ENCODE measurements at regions not wholly inside any gene's neighbourhood (a gene's known extent, or its start where the extent isn't known, plus 50 kb on each side); places are given as distances from the start of the nearest gene placed in this dataset.

DNA sequence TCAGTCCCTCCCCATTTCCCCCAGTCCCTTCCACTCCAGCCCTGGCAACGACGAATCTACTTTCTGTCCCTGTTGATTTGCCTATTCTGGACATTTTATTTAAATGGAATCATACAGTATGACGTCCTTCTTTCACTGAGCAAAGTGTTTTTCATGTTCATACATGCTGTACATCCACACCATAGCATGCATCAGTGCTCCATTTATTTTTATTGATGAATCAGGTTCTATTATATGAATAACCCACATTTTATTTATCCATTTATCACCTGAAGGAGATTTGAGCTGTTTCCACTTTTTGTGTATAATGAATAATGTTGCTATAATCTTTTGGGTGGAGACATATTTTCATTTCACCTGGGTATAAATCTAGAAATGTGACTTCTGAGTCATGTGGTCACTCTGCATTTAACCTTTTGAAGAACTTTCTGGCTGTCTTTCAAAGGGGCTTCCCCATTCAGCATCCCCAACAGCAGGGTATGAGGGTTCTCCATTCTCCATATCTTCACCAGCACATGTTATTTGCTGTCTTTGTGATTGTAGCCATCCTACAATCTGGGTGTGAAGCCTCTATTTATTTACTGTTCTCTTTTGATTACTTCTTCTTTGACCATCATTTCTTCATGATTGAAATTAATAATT, 531.7 kb downstream of the ETS1 start:
- Mint-ChIP-seq H3K27me3 (ENCODE audit: low read depth) (no peaks in the 10 kb centered on the region), H3K36me3 (ENCODE audit: low read depth) (no peaks in the 10 kb centered on the region), H3K4me1 (peaks cover 19% of the 10 kb centered on the region), H3K9me3 (no peaks in the 10 kb centered on the region), H3K4me3 (no peak overlapping the region), H3K27ac (ENCODE audit: unreplicated experiment) (no peak overlapping the region)
- TF ChIP-seq, protein P1, sequence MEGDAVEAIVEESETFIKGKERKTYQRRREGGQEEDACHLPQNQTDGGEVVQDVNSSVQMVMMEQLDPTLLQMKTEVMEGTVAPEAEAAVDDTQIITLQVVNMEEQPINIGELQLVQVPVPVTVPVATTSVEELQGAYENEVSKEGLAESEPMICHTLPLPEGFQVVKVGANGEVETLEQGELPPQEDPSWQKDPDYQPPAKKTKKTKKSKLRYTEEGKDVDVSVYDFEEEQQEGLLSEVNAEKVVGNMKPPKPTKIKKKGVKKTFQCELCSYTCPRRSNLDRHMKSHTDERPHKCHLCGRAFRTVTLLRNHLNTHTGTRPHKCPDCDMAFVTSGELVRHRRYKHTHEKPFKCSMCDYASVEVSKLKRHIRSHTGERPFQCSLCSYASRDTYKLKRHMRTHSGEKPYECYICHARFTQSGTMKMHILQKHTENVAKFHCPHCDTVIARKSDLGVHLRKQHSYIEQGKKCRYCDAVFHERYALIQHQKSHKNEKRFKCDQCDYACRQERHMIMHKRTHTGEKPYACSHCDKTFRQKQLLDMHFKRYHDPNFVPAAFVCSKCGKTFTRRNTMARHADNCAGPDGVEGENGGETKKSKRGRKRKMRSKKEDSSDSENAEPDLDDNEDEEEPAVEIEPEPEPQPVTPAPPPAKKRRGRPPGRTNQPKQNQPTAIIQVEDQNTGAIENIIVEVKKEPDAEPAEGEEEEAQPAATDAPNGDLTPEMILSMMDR (conservative IDR thresholded peaks at IDR 0.05) = no peak
- no peak for DNase-seq (ENCODE audit: low read depth, low spot score)

DNA sequence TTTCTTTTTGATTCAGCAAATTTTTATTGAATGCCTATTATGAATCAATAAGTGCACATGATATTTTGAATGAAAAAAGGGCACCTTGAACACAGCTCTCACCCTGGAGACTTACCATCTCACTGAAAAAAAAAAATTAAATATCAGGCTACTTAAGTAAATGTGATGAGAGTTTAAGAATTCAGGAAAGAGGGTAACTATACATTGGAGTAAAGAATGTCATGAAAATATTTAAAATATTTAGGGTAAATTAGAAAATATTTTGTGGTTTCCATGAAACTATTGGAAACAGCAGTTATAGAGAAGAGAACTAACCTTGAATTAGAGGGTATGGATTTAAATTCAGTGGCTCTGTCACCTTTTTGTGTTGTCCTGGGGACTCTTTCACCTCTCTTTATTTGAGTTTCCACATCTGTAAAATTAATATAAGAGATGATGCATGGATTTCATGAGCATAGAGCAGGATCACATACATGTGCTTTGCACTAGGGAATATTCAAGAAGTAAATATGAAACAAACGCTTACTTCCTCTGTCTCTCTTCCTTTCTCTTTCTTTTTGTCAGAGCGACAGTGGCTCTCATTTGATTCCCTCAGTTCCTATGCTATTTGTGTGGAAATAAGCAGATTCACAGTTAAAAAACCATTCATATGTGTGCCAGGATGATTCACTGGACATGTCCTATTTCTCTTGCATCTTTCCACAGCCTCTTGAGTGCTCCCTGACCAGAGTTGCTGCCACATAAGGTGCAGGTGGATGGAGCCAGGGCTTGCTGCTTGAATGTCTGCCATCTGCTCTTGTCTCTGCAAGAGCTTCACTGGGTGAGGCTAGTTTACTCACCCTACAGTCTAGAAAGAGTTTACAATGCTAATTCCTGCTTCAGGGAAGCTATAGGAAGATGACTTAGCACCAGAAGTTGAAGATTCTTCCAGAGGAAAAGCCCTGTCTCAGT, 533.1 kb downstream of the ETS1 start:
- no peaks in the 10 kb centered on the region for H3K36me3 Mint-ChIP-seq (ENCODE audit: low read depth)
- no peaks in the 10 kb centered on the region for H3K27me3 Mint-ChIP-seq (ENCODE audit: low read depth)
- peaks cover 22% of the 10 kb centered on the region for H3K4me1 Mint-ChIP-seq
- no peak overlapping the region for H3K27ac Mint-ChIP-seq (ENCODE audit: unreplicated experiment)
- no peaks in the 10 kb centered on the region for H3K9me3 Mint-ChIP-seq
- TF ChIP-seq, protein P1 (conservative IDR thresholded peaks at IDR 0.05) = no peak
- no peak for DNase-seq (ENCODE audit: low read depth, low spot score)
- H3K4me3 Mint-ChIP-seq = no peak overlapping the region

DNA sequence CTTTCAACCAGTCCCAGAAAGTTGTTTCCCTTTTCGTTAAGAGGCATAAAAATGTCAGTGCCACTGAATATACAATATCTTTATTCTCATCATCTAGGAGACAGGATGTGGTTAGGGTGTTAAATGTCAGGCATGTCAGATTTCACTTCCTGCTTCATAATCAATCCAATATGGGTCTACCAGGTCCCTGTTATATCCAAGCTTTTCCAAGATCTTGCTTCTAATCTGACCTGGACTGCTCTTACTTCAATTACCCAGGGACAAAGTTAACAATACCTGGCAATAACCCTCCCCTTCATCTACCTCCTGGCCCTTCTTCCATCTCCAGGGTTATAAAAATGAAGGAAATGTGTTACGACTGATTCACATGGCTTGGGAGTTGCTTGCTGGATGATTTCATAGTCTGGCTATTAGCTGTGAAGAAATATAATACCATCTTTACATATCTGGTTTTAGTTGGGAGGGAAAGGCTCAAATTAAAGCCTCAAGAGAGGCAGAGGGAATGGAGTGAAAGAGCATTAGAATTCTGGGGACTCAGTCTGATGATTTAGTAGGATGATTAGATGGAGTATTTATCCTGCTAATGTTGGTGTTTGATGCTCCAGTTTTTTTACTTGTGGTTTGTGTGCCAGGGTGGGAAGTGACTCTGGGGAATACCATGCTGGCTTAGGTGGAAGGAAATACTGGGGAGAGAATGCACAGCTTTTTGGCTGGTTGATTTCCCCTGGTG, 534.3 kb downstream of the ETS1 start:
- no peak for DNase-seq (ENCODE audit: low read depth, low spot score)
- Mint-ChIP-seq H3K27ac (ENCODE audit: unreplicated experiment) (peak overlapping the region; percentile 61), H3K27me3 (ENCODE audit: low read depth) (no peaks in the 10 kb centered on the region), H3K36me3 (ENCODE audit: low read depth) (no peaks in the 10 kb centered on the region), H3K9me3 (no peaks in the 10 kb centered on the region), H3K4me1 (peaks cover 22% of the 10 kb centered on the region), H3K4me3 (no peak overlapping the region)
- TF ChIP-seq, protein P1 (conservative IDR thresholded peaks at IDR 0.05) = no peak

DNA sequence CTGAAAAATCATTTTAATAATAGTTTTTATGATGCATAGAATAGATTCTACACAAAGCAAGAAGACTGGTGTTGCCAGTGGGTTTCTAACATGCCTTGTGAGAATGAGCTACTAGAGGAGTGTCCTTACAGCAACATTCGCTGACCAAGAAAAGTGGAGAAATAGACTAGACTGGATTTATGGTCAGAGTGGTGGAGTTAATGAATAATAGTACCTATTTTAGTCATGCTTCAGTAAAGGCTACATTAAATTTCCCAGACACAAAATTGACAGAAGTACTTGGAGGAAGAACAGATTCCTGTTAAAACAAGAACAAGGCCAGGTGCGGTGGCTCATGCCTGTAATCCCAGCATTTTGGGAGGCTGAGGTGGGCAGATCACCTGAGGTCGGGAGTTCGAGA, 539.2 kb downstream of the ETS1 start:
- Mint-ChIP-seq H3K9me3 (peaks cover 12% of the 10 kb centered on the region), H3K4me1 (peaks cover 19% of the 10 kb centered on the region), H3K36me3 (ENCODE audit: low read depth) (no peaks in the 10 kb centered on the region), H3K27me3 (ENCODE audit: low read depth) (no peaks in the 10 kb centered on the region), H3K27ac (ENCODE audit: unreplicated experiment) (no peak overlapping the region), H3K4me3 (no peak overlapping the region)
- DNase-seq (ENCODE audit: low read depth, low spot score) = no peak
- TF ChIP-seq, protein P1 (conservative IDR thresholded peaks at IDR 0.05) = no peak

DNA sequence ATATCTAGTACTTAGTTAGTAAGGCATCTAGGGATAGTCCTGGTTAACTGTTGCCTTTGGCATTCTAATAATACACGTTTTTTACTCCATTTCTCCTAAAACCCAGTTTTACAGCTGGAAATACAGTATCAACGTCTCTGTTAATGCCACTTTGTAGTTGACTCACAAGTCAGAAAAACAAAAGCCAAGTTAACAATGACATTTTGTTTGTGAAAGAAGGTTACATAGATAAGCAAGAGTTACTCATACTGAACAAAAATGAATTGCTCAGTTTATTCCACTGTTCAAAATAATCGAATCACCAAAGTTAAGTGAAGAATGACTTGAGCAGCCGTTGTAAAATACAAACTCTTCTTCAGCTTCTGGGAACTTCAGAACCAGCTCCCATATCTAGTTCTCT, 540.3 kb downstream of the ETS1 start:
- Mint-ChIP-seq H3K27me3 (ENCODE audit: low read depth) (no peaks in the 10 kb centered on the region), H3K4me1 (peaks cover 21% of the 10 kb centered on the region), H3K27ac (ENCODE audit: unreplicated experiment) (no peak overlapping the region), H3K4me3 (no peak overlapping the region), H3K9me3 (peaks cover 12% of the 10 kb centered on the region), H3K36me3 (ENCODE audit: low read depth) (no peaks in the 10 kb centered on the region)
- DNase-seq (ENCODE audit: low read depth, low spot score) = no peak
- TF ChIP-seq, protein P1 (conservative IDR thresholded peaks at IDR 0.05) = no peak

Measured in neural crest cell (in vitro differentiated cells).